DMS53 treated with DMSO at 0.1 percent for 48 hours (cell line): ENCODE measurements at regions not wholly inside any gene's neighbourhood (a gene's known extent, or its start where the extent isn't known, plus 50 kb on each side); places are given as distances from the start of the nearest gene placed in this dataset.

Source experiments
- DNase-seq: peaks from one replicate; lab custom pipeline; 2025; ENCODE audit not compliant: unreplicated experiment; lab: John Stamatoyannopoulos, UW

DNA sequence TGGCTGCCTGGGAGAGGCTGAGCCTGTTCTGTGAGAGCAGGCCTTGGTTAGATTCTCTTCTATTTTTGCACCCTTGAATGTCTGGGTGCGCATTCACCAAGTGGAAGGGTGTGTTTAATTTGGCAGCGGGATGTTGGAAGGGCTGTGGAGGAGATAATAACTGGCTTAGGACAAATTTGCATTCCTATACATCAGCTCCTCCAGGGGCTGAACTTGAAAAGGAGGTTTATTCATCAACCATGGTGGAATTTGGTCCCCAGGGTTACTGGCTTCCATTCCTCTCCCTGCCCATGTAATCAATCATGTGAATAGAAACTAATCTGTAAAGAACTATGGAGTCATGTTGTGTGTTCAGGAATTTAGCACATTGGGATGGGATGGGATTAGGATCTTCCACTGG, 100.2 kb upstream of the FOXF1 start:
- no peak for DNase-seq

DNA sequence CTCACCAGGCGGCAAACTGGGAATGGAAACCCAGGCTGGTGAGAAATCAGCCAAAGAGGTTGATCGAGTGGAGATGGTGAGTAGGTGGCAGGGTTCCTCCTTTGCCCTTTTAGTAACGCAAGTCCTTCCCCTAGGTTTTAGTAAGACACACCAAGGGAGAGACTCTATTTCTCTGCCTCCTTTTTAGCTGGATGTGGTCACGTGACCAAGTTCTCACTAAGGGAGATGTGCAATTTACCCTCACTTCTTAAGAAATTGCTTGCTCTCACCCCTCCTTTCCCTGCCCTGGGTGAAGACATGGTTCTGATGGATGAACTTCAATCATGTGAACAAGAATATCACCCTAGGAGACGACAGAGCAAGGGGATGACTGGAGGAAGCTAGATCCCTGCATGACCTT, 99.8 kb upstream of the FOXF1 start:
- no peak for DNase-seq

DNA sequence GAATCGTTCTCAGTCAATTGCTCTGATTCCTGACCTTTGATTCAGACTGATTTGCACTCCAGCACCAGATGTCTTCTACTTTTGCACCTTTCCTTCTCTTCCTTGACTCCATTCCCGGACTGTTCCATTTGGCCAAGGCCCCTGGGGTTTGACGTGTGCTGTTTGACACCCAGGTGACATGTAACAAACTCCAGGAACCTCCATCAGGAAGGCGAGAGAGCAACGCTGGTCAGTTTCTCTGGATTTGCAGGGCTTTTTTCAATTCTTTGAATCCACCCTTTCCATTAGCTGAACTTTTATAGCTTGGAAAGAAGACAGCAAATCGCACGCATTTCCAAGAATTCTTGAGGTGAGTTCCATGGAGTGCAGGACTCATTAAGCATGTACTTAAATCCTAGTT, 98.4 kb upstream of the FOXF1 start:
- no peak for DNase-seq

DNA sequence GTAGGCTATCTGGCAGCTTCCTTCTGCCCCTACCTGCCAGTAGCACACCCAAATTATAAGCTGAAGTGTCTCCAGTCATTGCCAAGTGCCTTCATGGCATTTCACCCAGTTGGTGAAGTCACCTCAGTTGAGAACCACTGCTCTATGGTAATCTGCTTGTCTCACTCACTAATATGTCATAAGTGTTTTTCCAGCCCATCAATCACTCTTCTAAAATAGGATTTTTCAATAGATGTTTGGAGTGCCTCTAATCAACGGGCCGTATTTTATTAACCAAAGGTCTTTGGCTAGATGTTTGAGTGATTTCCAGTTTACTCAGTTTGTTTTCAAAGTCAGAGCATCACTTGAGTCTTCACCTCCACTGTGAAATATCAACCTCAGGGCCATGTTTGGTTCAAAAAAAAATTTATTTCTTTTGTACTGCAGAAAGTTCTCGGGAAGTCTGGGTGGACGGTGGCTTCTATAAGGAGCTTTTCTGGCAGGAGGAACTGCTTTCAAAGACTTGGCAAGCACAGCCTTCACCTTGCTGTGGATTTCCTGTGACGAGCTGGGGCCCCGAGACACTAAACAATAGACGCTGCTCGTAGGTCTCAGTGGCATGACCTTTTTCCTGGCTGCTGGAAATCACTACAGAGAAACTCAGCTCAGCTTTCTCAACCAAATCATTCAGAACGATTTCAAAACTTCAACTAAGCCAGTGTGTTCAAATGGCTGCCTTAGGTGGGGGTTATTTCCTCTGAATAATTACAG, 95.2 kb upstream of the FOXF1 start:
- no peak for DNase-seq

DNA sequence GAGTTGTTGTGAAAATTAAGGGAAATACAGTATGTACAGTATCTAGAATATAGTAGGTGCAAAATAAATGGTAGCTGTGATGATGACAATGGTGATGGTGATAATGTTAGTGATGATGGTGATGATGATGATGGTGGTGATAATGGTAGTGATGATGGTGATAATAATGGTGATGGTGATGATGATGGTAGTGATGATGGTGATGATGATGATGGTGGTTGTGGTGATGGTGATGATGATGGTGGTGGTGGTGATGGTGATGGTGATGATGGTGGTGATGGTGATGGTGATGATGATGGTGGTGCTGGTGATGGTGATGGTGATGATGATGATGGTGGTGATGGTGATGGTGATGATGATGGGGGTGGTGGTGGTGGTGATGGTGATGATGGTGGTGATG, 91.3 kb upstream of the FOXF1 start:
- no peak for DNase-seq

DNA sequence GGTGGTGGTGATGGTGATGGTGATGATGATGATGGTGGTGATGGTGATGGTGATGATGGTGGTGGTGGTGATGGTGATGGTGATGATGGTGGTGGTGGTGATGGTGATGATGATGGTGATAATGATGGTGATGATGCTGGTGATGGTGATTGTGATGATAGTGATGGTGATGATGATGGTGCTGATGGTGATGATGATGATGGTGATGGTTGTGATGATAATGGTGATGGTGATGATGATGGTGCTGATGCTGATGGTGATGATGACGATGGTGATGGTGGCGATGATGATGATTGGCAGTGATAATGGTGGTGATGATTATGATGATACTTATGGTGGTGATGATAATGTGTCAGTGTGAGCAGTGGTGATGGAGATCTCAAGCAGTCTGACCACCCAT, 90.8 kb upstream of the FOXF1 start:
- no peak for DNase-seq

DNA sequence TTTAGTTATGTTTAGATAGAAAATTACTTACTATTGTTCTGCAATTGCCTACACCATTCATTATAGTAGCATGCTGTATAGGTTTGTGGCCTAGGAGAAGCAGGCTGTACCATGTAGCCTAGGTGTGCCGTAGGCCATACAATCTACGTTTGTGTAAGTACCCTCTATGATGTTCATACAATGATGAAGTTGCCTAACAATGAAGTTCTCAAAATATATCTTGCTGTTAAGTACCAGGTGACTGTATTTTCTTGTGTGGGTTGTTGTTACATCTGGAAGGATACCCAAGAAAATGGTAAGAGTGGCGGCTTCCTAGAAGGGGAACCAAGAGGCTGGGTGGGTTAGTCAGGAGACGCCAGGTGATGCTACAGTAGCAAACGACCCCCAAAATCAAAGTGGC, 88.3 kb upstream of the FOXF1 start:
- no peak for DNase-seq

DNA sequence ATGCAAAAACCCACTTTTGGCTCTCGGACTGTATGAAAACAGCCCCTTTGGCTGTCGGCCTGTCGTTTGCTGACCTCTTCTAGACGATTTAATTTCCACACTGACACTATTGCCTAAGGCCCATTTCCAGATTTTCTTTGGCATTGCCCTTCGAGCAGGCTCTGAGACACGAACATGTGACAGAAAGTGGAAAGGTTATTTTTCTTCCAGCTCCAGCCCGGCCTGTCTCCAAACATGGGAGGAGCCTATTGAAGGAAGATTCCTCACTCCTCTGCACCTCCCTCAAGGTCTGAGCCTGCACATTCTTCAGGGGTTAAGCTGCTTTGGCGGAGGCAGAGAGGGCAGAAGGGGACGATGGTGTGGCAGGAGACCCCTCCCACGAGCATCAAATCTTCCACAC, 85.9 kb upstream of the FOXF1 start:
- no peak for DNase-seq

DNA sequence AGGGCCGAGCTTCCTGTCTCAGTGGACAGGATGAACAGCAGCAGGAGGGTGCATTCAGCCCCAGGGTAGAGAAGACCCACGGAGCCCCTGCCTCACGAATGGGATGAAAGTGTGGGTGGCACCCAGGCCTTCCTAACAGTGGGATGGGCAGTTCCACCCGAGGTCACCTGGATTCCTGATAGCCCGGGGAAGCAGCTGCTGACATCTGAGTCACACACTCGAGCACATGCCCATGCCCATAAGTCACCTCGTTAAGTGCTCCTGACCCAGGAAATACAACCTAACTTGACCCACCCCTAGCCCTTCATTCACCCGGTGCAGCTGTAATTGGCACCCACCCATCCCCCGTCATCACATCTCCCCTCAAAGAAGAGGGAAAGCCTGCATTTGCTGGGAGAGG, 85.3 kb upstream of the FOXF1 start:
- no peak for DNase-seq

DNA sequence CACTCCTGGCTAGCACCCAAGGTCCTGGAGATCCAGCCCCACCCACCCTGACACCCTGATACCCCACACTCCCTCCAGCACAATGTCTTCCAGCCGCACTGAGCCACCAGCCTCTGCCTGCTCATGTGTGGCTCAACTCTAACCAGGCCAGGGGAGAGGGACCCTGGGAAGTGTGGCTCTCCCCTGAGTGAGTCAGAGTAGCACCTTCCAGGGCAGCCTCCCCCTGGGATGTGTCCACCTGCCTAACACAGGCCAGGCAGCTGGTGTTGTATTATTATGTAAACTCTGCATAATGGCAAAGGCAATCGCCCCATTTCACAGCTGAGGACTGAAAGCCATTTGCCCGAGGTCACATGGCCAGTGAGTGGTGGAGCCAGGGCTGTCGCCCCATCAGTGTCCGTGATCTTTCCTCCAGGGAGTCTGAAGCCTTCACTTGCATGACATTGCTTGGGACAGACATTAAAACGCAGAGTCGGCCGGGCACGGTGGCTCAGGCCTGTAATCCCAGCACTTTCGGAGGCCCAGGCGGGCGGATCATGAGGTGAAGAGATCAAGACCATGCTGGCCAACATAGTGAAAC, 84.2 kb upstream of the FOXF1 start:
- DNase-seq = no peak

DNA sequence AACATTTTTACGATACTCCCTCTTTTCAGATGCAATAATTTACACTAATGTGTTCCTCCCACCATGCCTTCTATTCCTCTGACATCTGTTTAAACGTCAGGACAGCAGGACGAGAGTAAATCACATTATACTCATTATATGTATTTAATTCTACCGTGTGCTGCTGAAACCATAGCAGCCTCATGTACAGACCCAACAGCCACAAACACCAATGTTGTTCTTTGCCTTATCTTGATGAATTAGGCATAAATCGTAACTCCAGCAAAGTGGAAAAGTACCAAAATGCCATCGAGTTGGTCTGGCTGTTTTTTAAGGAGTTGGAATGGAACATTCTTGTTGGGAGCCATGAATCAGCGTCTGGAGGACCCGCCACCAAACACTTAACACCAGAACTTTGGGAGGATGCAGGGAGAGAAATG, 82.9 kb upstream of the FOXF1 start:
- DNase-seq = no peak

DNA sequence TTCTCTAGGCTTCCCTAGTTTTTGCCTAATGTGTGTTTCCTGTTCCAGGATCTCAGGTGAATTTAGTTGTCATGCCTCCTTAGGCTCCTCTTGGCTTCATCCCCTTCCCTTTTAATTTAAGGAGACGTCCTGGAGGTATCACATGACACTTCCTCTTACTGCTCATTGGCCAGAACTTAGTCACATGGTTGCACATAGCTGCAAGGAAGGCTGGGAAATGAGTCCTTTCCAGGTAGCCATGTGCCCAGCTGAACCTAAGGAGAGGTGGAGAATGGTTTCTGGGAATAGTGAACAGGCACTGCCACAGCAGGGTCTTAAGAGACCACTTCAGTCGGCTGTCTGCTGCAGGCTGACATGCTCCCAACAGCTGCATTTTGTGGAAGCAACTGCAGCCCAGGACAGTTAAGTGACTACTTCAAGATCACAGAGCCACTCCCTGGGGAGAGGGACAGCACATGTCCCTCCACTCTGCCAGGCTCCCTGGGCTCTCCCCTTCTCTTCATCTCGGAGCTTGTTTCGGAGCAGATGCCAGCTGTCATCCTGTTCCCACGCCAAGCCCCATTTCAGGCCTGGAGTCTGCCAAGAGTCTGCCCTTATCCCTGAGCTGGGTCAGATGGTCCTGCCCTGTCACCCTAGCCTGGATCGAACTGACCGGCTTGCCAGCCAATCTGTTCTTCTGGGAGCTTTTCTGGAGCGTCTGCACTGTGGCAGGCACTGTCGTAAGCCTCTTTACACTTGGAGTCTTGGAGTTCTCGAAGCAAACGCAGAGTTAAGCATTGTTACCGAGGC, 81.4 kb upstream of the FOXF1 start:
- no peak for DNase-seq

DNA sequence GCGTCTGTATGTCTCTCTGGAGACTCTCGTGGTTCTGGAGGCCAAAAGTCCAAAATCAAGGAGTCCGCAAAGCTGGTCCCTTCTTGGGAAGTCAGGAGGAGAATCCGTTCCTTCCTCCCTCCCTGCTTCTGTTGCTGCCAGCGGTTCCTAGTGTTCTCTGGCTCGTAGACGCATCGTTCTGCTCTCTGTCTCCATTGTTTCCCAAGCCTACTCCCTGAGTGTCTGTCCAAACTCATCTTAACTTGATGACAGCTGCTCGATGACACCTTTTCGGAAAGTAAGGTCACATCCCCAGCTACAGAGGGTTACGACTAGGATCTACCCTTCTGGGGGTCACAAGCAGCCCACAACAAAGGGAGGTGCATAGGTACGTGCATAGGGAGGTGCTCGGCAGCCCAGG, 80.7 kb upstream of the FOXF1 start:
- DNase-seq = no peak

DNA sequence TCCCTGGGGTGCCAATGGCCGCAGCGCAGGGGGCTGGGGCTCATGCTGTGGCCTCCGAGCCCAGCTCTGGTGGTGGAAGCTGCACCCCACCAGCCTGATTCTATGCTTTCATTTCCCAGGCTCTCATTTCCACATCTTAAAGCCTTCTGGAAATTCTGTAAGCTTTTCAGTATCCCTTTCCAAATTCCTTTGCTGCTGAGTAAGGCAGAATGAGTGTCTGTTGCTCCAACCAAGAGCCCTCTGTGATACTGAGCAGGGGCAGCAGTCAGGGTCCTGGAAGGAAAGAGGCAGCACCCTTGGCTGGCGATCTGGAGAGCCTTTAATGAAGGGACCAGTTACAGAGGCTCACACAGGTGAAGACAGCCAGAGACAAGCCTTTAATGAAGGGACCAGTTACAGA, 79.5 kb upstream of the FOXF1 start:
- no peak for DNase-seq

DNA sequence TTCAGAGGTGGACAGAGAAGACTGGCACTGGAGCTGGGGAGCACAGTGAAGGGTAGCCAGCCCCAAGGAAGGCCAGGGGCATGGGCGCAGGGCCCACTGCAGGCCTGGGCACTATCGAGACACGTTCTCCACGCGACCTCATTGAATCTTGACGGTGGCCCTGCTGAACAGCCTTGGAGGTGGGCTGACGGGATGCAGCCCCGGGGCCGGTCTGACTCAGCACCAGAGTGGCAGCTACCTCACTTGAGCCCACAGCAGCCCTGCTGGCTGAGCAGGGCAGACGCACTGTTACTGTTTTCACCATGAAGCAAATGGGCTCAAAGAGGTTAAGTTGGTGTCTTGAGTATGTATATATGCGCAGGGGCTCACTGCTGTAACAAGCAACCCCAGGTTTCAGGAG, 78.8 kb upstream of the FOXF1 start:
- no peak for DNase-seq

DNA sequence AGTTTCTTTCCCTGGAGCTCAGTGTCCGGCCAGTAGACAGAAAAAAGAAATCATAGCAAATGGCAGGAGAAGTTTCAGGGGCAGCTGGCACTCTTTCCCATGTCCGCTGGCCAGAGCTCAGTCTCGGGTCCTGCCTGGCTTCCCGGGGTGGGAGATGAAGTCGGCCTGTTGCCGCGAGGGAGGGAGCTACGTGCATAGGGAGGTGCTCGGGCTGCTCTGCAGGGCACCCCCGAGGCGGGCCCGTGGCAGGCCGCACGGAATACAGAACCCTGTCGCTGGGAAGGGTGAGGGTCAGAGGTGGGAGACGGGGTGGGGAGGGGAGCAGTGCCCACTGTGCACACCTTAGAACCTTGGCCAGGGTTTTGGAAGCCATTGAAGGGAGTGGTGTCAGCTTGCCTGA, 78.3 kb upstream of the FOXF1 start:
- DNase-seq = no peak

DNA sequence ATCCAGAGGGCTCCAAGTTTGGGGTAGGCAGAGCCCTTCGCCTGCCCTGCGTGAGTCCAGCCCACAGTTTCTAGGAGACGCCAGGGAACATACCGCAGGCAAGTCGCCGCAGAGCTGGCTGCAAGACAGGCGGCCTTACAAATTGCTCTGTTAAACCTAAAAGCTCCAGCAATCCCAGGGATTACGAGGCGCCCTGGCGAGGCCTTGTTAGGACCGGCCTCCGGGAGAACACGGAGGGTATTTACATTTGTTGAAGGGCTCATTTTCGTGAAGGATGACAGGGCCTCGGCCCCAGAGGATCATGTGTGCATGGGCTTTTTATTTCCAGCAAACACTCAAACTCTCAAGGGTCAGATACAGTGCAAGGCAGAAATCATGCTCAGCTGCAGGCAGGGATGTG, 77.6 kb upstream of the FOXF1 start:
- DNase-seq = no peak

DNA sequence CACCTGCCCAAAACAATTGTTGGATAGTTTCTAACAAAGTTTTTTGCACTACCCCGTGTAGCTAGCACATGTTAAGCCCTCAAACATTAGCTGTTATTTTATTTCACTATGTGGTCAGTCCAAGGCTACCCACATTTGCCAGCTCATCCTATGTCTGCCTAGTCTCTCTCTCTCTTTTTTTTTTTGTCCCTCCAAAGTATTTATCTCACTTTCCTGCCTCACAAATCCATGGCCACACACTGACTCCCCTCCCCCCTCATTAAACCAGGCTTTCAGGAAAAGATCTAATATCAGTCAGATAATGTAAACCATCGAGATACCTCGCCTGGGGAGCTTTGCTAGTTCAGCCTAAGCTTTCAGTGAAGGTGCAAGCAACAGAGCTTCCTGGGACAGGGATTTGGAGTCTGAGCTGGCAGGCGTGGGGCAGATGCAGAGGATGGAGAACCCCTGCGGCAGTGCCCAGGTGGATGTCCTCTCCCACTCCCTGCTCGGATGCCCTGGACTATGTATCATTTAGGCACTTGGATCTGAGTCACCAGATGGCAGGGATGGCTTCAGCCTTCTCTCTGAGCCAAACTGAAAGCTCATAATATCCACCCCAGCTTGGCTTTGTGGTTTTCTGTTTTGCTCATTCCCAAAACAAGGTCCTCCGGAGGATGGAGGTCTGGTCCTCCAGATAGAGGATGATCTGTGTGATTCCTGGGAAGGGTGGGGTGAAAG, 73.7 kb upstream of the FOXF1 start:
- no peak for DNase-seq

DNA sequence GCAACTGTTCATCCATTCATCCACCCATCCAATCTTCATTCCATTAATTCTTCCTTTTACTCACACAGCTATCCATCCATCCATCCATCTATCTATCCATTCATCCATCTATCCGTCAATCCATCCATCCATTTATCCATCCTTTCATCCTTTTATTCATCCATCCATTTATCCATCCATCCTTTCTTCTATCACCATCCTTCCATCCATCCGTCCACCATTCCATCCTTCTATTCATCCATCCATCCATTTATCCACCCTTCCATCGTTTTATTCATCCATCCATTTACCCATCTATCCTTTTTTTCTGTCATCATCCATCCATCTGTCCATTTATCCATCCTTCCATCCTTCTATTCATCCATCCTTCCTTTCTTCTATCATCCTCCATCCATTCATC, 73.0 kb upstream of the FOXF1 start:
- no peak for DNase-seq

DNA sequence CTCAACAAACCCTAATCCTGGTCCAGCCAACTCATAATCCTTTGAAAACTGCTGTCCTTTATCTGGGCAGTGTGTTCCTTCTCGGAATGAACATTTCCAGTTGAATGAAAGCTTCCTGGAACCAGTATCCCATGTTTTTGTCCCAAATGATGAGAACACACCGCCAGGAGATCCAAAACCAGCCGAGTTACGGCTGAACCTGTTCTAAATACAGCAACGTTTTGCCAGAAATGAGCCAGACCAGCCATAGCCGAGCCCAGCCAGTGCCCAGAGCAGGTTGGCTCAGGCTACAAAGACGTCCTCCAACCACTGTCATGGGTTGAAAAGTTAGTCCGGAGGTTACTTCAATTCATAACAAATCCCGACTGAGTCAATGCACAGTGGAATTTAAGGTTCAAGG, 67.6 kb upstream of the FOXF1 start:
- DNase-seq = no peak

DNA sequence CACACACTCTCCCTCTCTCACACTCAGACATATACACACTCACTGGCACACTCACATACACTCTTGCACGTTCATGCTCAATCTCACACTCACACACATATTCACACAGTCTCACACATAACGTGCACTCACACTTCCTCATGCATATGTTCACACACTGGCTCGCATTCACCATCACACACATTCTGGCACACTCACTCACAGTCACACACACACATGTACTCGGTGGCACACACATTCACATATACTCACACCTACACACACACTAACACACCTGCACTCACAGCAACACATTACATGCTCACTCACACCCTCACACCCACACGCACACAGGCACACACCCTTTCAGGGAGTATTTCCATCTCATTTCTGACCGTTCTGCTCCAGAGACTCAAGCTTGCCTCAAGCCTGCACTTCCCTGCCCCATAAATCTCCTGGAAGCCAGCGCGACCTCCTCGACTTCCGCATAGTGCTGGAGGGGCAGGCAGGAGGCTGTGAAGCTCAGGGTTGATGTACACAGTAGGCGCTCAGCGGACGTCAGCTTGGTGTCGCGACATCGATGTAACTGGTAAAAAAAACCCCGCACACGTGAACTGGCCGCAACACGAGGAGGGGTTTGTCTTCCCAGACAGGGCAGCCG, 66.7 kb upstream of the FOXF1 start:
- DNase-seq = no peak
